IPS-15b (cell line): ENCODE measurements at regions not wholly inside any gene's neighbourhood (a gene's known extent, or its start where the extent isn't known, plus 50 kb on each side); places are given as distances from the start of the nearest gene placed in this dataset.

Source experiments
- H3K27me3 ChIP-seq: one replicate; pipeline ENCODE4 v1.6.1; 2013; ENCODE audit warnings: low read length; ENCODE audit not compliant: control insufficient read depth, insufficient read depth
- H3K36me3 ChIP-seq: one replicate; pipeline ENCODE4 v1.6.1; 2013; ENCODE audit warnings: low read length; ENCODE audit not compliant: control insufficient read depth, insufficient read depth
- H3K4me1 ChIP-seq: one replicate; pipeline ENCODE4 v1.6.1; 2013; ENCODE audit warnings: mild to moderate bottlenecking, low read length; ENCODE audit not compliant: control insufficient read depth, insufficient read depth
- H3K4me3 ChIP-seq: one replicate; pipeline ENCODE4 v1.5.1; 2013; ENCODE audit warnings: low read depth, low read length
- H3K9ac ChIP-seq: one replicate; pipeline ENCODE4 v1.6.1; 2013; ENCODE audit warnings: low read depth, mild to moderate bottlenecking, low read length
- H3K9me3 ChIP-seq: one replicate; pipeline ENCODE4 v1.6.1; 2013; ENCODE audit warnings: mild to moderate bottlenecking, low read length; ENCODE audit not compliant: control insufficient read depth, insufficient read depth

DNA sequence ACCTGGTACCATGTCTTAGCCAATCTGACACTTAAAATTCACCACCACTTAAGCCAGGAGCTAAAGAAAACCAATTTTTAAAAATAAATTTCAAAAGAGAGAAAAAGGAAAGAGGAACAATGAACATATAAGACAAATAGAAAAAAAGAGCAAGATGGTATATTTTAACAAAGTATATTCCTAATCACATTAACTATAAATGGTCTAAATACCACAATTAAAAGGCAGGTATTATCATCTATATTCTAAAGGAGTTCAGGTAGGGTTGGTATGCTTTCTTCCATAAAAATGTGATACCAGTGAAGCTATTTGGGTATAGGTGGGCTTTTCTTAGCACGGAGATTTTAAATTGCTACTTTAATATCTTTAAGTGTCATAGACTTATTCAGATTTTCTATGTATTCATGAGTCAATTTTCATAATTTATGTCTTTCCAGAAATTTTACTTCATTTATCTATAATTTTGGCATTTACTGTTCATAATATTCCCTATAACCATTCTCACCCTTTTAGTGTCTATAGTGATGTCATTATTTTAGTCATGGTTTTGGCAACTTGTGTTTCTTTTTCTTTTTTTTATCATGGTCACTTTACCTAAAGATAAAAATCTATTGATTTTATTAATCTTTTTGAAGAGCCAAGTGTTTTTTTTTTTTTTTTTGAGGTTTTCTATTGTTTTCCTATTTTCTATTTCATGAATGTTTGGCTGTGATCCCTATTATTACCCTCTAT lies 56.5 kb upstream of the IGLL5 start:
- H3K36me3 ChIP-seq, result no peaks in the 10 kb centered on the region
- H3K9ac ChIP-seq, result no peak overlapping the region
- peaks cover 44% of the 10 kb centered on the region for H3K27me3 ChIP-seq
- no peaks in the 10 kb centered on the region for H3K9me3 ChIP-seq
- H3K4me3 ChIP-seq, result no peak overlapping the region
- no peaks in the 10 kb centered on the region for H3K4me1 ChIP-seq

- Histone ChIP-seq H3K9ac (no peak overlapping the region), H3K36me3 (no peaks in the 10 kb centered on the region), H3K4me3 (no peak overlapping the region), H3K9me3 (no peaks in the 10 kb centered on the region), H3K27me3 (peaks cover 42% of the 10 kb centered on the region), H3K4me1 (no peaks in the 10 kb centered on the region)
These were observed 54.6 kb upstream of the IGLL5 start for GRCh38 chr22:22833059-22833458.

DNA sequence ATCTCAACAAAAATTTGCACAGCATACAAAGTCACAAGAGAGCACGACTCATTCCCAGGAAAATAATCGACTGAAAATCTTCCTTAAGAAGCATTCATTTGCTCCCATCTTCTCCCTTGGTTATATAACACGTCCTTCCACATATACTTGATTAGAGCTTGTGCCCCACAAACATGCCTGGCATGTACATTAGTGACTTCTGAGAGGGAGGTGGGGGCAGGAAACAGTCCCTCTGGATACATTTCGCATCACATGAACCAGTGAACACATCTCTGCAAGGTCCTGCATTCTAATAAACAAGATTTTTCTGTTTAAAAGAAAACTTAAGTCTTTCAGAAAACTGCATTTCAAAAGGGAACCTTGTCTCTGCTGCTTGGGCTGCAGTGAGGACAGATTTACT lies 54.1 kb upstream of the IGLL5 start:
- Histone ChIP-seq H3K4me1 (no peaks in the 10 kb centered on the region), H3K9me3 (no peaks in the 10 kb centered on the region), H3K36me3 (no peaks in the 10 kb centered on the region), H3K9ac (no peak overlapping the region), H3K27me3 (peaks cover 46% of the 10 kb centered on the region), H3K4me3 (no peak overlapping the region)

GRCh38 chr22:22834204-22834603 lies 53.4 kb upstream of the IGLL5 start:
- Histone ChIP-seq H3K27me3 (peaks cover 49% of the 10 kb centered on the region), H3K9me3 (no peaks in the 10 kb centered on the region), H3K4me3 (no peak overlapping the region), H3K9ac (no peak overlapping the region), H3K36me3 (no peaks in the 10 kb centered on the region), H3K4me1 (no peaks in the 10 kb centered on the region)

- Histone ChIP-seq H3K27me3 (peaks cover 53% of the 10 kb centered on the region), H3K9me3 (no peaks in the 10 kb centered on the region), H3K4me3 (no peak overlapping the region), H3K9ac (no peak overlapping the region), H3K36me3 (no peaks in the 10 kb centered on the region), H3K4me1 (no peaks in the 10 kb centered on the region)
These were observed 52.8 kb upstream of the IGLL5 start for GRCh38 chr22:22834783-22835182.

DNA sequence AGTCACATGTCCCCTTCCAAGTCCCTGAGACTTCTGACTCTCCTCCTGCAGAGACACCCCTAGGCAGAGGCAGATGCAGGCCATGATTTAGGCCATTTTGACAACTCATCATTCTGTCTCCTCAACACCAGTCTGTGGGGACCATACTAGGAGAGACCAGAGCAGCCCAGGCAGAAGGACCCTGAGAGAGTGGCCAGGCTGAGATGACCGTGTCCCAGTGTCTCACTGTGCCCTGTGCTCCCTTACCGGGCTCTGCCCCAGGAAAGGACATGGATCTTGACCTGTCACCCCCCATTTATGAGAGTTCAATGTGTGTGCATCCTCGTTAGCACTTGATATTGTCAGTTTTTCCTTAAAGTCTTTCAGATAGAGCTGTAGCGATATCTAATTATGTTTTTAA lies 52.4 kb upstream of the IGLL5 start:
- Histone ChIP-seq H3K4me3 (no peak overlapping the region), H3K27me3 (peaks cover 52% of the 10 kb centered on the region), H3K36me3 (no peaks in the 10 kb centered on the region), H3K9me3 (no peaks in the 10 kb centered on the region), H3K4me1 (no peaks in the 10 kb centered on the region), H3K9ac (no peak overlapping the region)

- no peak overlapping the region for H3K9ac ChIP-seq
These were observed 51.8 kb upstream of the IGLL5 start for GRCh38 chr22:22835771-22836291.

GRCh38 chr22:22836635-22837034 lies 51.0 kb upstream of the IGLL5 start:
- no peak overlapping the region for H3K4me3 ChIP-seq
- no peak overlapping the region for H3K9ac ChIP-seq
- H3K27me3 ChIP-seq, result peaks cover 49% of the 10 kb centered on the region
- no peaks in the 10 kb centered on the region for H3K4me1 ChIP-seq
- no peaks in the 10 kb centered on the region for H3K36me3 ChIP-seq
- H3K9me3 ChIP-seq, result no peaks in the 10 kb centered on the region

More at GRCh38 chr22:22835771-22836291, 51.8 kb upstream of the IGLL5 start:
- Histone ChIP-seq H3K4me1 (no peaks in the 10 kb centered on the region), H3K27me3 (peaks cover 50% of the 10 kb centered on the region), H3K4me3 (no peak overlapping the region), H3K36me3 (no peaks in the 10 kb centered on the region), H3K9me3 (no peaks in the 10 kb centered on the region)
